22Rv1 (cell line): ENCODE measurements at regions not wholly inside any gene's neighbourhood (a gene's known extent, or its start where the extent isn't known, plus 50 kb on each side); places are given as distances from the start of the nearest gene placed in this dataset.

Experiments used
- ZFX ChIP-seq: fragments of 450-650 bp; IDR thresholded peaks from 2 replicates; pipeline ENCODE4 v1.6.1; 2017; ENCODE audit warnings: antibody characterized with exemption, borderline replicate concordance
- TF ChIP-seq, protein P1 (sequence below): fragments of 450-650 bp; IDR thresholded peaks from 2 replicates; pipeline ENCODE4 v1.5.1; 2017; ENCODE audit warnings: mild to moderate bottlenecking

DNA sequence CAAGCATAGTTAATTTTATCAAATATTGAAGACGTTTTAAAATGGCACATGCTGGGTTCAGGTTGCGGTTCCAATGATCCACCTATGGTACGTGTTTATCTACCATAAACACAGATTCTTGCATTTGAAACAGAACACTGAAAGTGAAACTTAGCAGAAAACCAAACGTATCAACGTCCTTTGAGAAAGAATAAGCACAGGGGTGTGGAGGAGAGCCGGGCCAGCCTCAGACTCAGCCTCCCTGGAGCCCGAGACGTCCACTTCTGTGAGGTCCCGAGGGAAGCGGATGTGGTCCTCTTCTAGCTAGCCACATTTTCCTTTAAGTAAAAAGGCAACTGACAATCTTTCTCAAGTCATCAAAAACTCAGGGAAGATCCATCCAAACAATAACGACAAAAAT, 195.9 kb downstream of the RTP5 start:
- TF ChIP-seq ZFX: no peak
- TF ChIP-seq, protein P1, sequence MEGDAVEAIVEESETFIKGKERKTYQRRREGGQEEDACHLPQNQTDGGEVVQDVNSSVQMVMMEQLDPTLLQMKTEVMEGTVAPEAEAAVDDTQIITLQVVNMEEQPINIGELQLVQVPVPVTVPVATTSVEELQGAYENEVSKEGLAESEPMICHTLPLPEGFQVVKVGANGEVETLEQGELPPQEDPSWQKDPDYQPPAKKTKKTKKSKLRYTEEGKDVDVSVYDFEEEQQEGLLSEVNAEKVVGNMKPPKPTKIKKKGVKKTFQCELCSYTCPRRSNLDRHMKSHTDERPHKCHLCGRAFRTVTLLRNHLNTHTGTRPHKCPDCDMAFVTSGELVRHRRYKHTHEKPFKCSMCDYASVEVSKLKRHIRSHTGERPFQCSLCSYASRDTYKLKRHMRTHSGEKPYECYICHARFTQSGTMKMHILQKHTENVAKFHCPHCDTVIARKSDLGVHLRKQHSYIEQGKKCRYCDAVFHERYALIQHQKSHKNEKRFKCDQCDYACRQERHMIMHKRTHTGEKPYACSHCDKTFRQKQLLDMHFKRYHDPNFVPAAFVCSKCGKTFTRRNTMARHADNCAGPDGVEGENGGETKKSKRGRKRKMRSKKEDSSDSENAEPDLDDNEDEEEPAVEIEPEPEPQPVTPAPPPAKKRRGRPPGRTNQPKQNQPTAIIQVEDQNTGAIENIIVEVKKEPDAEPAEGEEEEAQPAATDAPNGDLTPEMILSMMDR: no peak
